ENCODE measurements at regions not wholly inside any gene's neighbourhood (a gene's known extent, or its start where the extent isn't known, plus 50 kb on each side); places are given as distances from the start of the nearest gene placed in this dataset.

DNA sequence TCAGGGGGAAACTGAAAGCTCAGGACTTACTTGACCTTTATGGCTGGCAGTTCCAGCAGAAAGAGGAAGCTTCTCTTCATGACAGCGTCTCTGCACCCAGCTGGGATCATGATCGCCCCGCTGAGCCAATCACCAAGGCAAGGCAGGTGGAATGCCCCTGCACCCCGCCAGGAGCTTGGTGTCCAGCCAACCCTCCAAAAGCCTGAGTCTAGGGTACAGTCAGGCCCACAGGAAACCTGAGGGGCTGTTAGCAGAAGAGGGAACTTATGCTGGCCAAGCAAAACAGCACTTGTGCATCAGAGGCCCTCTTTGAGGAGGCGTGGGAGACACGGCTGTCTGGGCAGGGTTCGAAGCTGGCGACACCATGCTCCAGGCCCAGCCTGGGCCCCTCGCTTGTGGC, 188.3 kb upstream of the GMDS start:
- TF ChIP-seq POLR2A (IDR thresholded peaks at IDR 0.05) (no peak), POLR2AphosphoS5 (IDR thresholded peaks at IDR 0.05) (no peak)
- TF ChIP-seq, protein P1, sequence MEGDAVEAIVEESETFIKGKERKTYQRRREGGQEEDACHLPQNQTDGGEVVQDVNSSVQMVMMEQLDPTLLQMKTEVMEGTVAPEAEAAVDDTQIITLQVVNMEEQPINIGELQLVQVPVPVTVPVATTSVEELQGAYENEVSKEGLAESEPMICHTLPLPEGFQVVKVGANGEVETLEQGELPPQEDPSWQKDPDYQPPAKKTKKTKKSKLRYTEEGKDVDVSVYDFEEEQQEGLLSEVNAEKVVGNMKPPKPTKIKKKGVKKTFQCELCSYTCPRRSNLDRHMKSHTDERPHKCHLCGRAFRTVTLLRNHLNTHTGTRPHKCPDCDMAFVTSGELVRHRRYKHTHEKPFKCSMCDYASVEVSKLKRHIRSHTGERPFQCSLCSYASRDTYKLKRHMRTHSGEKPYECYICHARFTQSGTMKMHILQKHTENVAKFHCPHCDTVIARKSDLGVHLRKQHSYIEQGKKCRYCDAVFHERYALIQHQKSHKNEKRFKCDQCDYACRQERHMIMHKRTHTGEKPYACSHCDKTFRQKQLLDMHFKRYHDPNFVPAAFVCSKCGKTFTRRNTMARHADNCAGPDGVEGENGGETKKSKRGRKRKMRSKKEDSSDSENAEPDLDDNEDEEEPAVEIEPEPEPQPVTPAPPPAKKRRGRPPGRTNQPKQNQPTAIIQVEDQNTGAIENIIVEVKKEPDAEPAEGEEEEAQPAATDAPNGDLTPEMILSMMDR (IDR thresholded peaks at IDR 0.05 in 8 of 11, conservative IDR thresholded peaks at IDR 0.05 in 3 of 11): no peak
